Neural cell (in vitro differentiated cells): ENCODE measurements at regions not wholly inside any gene's neighbourhood (a gene's known extent, or its start where the extent isn't known, plus 50 kb on each side); places are given as distances from the start of the nearest gene placed in this dataset.

ENCODE experiments used
- H2AFZ ChIP-seq: fragments of 200-600, 300-800 bp; sonication (generic), shearing (Covaris generic); 2 replicates; pipeline ENCODE4 v1.6.0; 2014; ENCODE audit warnings: low read depth, mild to moderate bottlenecking, antibody characterized with exemption, low read length, moderate library complexity
- H3F3A ChIP-seq: fragments of 200-600 bp; shearing (Covaris generic); 2 replicates; pipeline ENCODE4 v1.6.1; 2016; ENCODE audit warnings: mild to moderate bottlenecking, moderate library complexity, mixed read lengths, antibody characterized with exemption, low read length; ENCODE audit not compliant: insufficient read depth, poor library complexity, severe bottlenecking
- H3K27ac ChIP-seq: fragments of 200-600, 300-800 bp; sonication (generic), shearing (Covaris generic); 2 replicates; pipeline ENCODE4 v1.5.1; 2014; ENCODE audit warnings: mild to moderate bottlenecking, low read length, moderate library complexity
- H3K27me3 ChIP-seq: fragments of 300-800, 200-600 bp; sonication (generic), shearing (Covaris generic); 2 replicates; pipeline ENCODE4 v1.6.0; 2014; ENCODE audit warnings: mild to moderate bottlenecking, low read depth, low read length, moderate library complexity; ENCODE audit not compliant: insufficient read depth
- H3K36me3 ChIP-seq: fragments of 300-800, 200-600 bp; sonication (generic), shearing (Covaris generic); 2 replicates; pipeline ENCODE4 v1.5.1; 2014; ENCODE audit warnings: mild to moderate bottlenecking, antibody characterized with exemption, low read length, moderate library complexity; ENCODE audit not compliant: insufficient read depth
- H3K4me2 ChIP-seq: fragments of 300-800, 200-600 bp; sonication (generic), shearing (Covaris generic); 2 replicates; pipeline ENCODE4 v1.6.0; 2014; ENCODE audit warnings: mild to moderate bottlenecking, low read length
- H3K4me3 ChIP-seq: fragments of 300-800, 200-600 bp; sonication (generic), shearing (Covaris generic); 2 replicates; pipeline ENCODE4 v1.5.1; 2014; ENCODE audit warnings: mild to moderate bottlenecking, low read length, moderate library complexity
- H3K79me2 ChIP-seq: fragments of 200-600 bp; shearing (Covaris generic); replicated peaks from 2 replicates; pipeline ENCODE4 v1.6.0; 2014; ENCODE audit warnings: mild to moderate bottlenecking, low read length, moderate library complexity; ENCODE audit not compliant: insufficient read depth
- H3K9ac ChIP-seq: fragments of 300-800, 200-600 bp; sonication (generic), shearing (Covaris generic); 2 replicates; pipeline ENCODE4 v1.6.1; 2016; ENCODE audit warnings: mild to moderate bottlenecking, low read length, mixed read lengths
- H3K9me2 ChIP-seq: fragments of 200-600 bp; shearing (Covaris generic); 2 replicates; pipeline ENCODE4 v1.6.1; 2016; ENCODE audit warnings: mild to moderate bottlenecking, low read length, mixed read lengths; ENCODE audit not compliant: insufficient read depth
- H3K9me3 ChIP-seq: fragments of 200-600, 300-800 bp; sonication (generic), shearing (Covaris generic); 2 replicates; pipeline ENCODE4 v1.6.1; 2016; ENCODE audit warnings: mild to moderate bottlenecking, mixed run types, low read length, moderate library complexity, mixed read lengths
- H4K20me1 ChIP-seq: fragments of 200-600 bp; shearing (Covaris generic); 2 replicates; pipeline ENCODE4 v1.6.1; 2016; ENCODE audit warnings: mild to moderate bottlenecking, mixed run types; ENCODE audit not compliant: insufficient read depth
- EP300 ChIP-seq: fragments of 450-650 bp; conservative IDR thresholded peaks from 2 replicates; pipeline ENCODE4 v1.6.1; 2014; ENCODE audit warnings: antibody characterized with exemption, mild to moderate bottlenecking, moderate library complexity; ENCODE audit not compliant: poor library complexity, severe bottlenecking
- EZH2 ChIP-seq: fragments of 200-600, 300-800 bp; shearing (Covaris generic), sonication (generic); IDR thresholded peaks from 2 replicates; pipeline ENCODE4 v1.6.1; 2014; ENCODE audit warnings: antibody characterized with exemption, low read length, borderline replicate concordance, mild to moderate bottlenecking; ENCODE audit not compliant: insufficient read depth, poor library complexity, severe bottlenecking
- MXI1 ChIP-seq: fragments of 450-650 bp; conservative IDR thresholded peaks from 2 replicates; pipeline ENCODE4 v1.6.1; 2014; ENCODE audit warnings: antibody characterized with exemption, mild to moderate bottlenecking; ENCODE audit not compliant: poor library complexity, severe bottlenecking
- POLR2AphosphoS5 ChIP-seq: IDR thresholded peaks from 2 replicates; pipeline ENCODE4 v1.6.1; 2012
- RAD21 ChIP-seq: fragments of 450-650 bp; conservative IDR thresholded peaks from 2 replicates; pipeline ENCODE4 v1.6.1; 2014; ENCODE audit warnings: antibody characterized with exemption, mild to moderate bottlenecking, moderate library complexity
- SMC3 ChIP-seq: fragments of 450-650 bp; conservative IDR thresholded peaks from 2 replicates; pipeline ENCODE4 v1.6.1; 2014; ENCODE audit warnings: antibody characterized with exemption, mild to moderate bottlenecking, moderate library complexity; ENCODE audit not compliant: poor library complexity
- TAF1 ChIP-seq: IDR thresholded peaks from 2 replicates; pipeline ENCODE4 v1.6.1; 2012; ENCODE audit warnings: low read depth
- TF ChIP-seq, protein P1 (sequence below): IDR thresholded peaks from 2 replicates; pipeline ENCODE4 v1.6.1; 2012; ENCODE audit warnings: borderline replicate concordance
- TF ChIP-seq, protein P2 (sequence below): fragments of 450-650 bp; IDR thresholded peaks from 2 replicates; pipeline ENCODE4 v1.5.1; 2014; ENCODE audit warnings: antibody characterized with exemption, mild to moderate bottlenecking, moderate library complexity; ENCODE audit not compliant: poor library complexity, severe bottlenecking

DNA sequence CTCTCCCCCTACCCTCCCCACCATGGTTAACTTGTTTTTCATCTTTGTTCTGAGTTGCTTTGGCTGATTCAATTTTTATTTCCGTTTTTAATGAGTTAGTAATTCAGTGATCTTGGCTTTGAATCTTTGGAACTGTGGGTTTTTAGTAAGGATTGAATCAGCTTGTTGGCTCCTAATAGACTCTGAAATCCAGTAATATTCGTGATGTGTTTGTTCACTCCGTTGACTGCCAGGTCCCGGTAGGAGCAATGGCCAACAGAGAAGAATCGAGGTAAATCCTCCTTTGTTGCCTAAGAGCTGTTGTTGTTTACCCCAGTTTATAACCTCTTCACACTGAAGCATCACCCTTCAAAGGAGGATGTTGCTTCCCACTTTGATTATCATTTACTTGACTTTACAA, 92.7 kb downstream of the PCSK1 start:
- Histone ChIP-seq H3F3A (no peaks in the 10 kb centered on the region), H2AFZ (no peak overlapping the region)

DNA sequence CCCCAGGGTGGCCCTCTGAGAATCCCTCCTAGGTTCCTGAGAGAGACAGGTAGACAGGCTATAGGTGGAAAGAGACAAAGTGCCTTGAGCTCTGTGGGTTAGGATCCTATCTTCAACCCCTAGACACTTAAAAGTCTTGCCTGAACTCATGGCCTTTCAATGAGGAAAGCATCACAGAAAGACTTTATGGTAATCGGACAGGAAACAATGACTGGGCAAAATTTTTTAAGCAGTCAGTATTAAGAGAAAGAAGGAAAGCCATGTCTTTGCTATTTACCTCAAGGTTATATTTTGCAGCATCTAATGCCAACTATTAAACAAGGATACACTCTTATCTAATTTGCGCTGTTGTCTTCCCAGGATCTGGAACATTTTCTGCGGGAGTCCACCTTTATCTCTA, 93.2 kb downstream of the PCSK1 start:
- Histone ChIP-seq H3K9me2 (no peaks in the 10 kb centered on the region), H3K9ac (no peak overlapping the region), H3K79me2 (no peaks in the 10 kb centered on the region), H3K27ac (no peak overlapping the region), H4K20me1 (no peaks in the 10 kb centered on the region), H3K36me3 (no peaks in the 10 kb centered on the region), H3K4me3 (no peak overlapping the region), H2AFZ (no peak overlapping the region), H3F3A (no peaks in the 10 kb centered on the region), H3K27me3 (no peaks in the 10 kb centered on the region), H3K4me2 (no peak overlapping the region), H3K9me3 (no peaks in the 10 kb centered on the region)
- TF ChIP-seq EZH2 = no peak
- no peak for TF ChIP-seq RAD21

More for the DNA sequence above, 92.7 kb downstream of the PCSK1 start:
- no peaks in the 10 kb centered on the region for H3K9me2 ChIP-seq
- H3K27ac ChIP-seq = no peak overlapping the region
- no peaks in the 10 kb centered on the region for H3K79me2 ChIP-seq
- no peak for TF ChIP-seq EP300
- TF ChIP-seq RAD21 = no peak
- TF ChIP-seq SMC3 = no peak
- TF ChIP-seq TAF1 = no peak
- TF ChIP-seq EZH2 = no peak
- TF ChIP-seq POLR2AphosphoS5 = no peak
- TF ChIP-seq, protein P1, sequence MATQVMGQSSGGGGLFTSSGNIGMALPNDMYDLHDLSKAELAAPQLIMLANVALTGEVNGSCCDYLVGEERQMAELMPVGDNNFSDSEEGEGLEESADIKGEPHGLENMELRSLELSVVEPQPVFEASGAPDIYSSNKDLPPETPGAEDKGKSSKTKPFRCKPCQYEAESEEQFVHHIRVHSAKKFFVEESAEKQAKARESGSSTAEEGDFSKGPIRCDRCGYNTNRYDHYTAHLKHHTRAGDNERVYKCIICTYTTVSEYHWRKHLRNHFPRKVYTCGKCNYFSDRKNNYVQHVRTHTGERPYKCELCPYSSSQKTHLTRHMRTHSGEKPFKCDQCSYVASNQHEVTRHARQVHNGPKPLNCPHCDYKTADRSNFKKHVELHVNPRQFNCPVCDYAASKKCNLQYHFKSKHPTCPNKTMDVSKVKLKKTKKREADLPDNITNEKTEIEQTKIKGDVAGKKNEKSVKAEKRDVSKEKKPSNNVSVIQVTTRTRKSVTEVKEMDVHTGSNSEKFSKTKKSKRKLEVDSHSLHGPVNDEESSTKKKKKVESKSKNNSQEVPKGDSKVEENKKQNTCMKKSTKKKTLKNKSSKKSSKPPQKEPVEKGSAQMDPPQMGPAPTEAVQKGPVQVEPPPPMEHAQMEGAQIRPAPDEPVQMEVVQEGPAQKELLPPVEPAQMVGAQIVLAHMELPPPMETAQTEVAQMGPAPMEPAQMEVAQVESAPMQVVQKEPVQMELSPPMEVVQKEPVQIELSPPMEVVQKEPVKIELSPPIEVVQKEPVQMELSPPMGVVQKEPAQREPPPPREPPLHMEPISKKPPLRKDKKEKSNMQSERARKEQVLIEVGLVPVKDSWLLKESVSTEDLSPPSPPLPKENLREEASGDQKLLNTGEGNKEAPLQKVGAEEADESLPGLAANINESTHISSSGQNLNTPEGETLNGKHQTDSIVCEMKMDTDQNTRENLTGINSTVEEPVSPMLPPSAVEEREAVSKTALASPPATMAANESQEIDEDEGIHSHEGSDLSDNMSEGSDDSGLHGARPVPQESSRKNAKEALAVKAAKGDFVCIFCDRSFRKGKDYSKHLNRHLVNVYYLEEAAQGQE = no peak
- no peak for TF ChIP-seq MXI1
- TF ChIP-seq, protein P2, sequence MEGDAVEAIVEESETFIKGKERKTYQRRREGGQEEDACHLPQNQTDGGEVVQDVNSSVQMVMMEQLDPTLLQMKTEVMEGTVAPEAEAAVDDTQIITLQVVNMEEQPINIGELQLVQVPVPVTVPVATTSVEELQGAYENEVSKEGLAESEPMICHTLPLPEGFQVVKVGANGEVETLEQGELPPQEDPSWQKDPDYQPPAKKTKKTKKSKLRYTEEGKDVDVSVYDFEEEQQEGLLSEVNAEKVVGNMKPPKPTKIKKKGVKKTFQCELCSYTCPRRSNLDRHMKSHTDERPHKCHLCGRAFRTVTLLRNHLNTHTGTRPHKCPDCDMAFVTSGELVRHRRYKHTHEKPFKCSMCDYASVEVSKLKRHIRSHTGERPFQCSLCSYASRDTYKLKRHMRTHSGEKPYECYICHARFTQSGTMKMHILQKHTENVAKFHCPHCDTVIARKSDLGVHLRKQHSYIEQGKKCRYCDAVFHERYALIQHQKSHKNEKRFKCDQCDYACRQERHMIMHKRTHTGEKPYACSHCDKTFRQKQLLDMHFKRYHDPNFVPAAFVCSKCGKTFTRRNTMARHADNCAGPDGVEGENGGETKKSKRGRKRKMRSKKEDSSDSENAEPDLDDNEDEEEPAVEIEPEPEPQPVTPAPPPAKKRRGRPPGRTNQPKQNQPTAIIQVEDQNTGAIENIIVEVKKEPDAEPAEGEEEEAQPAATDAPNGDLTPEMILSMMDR = no peak
- H3K4me2 ChIP-seq = no peak overlapping the region
- H3K9me3 ChIP-seq = no peaks in the 10 kb centered on the region
- no peak overlapping the region for H3K4me3 ChIP-seq
- no peaks in the 10 kb centered on the region for H3K36me3 ChIP-seq
- H4K20me1 ChIP-seq = no peaks in the 10 kb centered on the region
- H3K27me3 ChIP-seq = no peaks in the 10 kb centered on the region
- no peak overlapping the region for H3K9ac ChIP-seq
